ENCODE measurements at regions not wholly inside any gene's neighbourhood (a gene's known extent, or its start where the extent isn't known, plus 50 kb on each side); places are given as distances from the start of the nearest gene placed in this dataset.

DNA sequence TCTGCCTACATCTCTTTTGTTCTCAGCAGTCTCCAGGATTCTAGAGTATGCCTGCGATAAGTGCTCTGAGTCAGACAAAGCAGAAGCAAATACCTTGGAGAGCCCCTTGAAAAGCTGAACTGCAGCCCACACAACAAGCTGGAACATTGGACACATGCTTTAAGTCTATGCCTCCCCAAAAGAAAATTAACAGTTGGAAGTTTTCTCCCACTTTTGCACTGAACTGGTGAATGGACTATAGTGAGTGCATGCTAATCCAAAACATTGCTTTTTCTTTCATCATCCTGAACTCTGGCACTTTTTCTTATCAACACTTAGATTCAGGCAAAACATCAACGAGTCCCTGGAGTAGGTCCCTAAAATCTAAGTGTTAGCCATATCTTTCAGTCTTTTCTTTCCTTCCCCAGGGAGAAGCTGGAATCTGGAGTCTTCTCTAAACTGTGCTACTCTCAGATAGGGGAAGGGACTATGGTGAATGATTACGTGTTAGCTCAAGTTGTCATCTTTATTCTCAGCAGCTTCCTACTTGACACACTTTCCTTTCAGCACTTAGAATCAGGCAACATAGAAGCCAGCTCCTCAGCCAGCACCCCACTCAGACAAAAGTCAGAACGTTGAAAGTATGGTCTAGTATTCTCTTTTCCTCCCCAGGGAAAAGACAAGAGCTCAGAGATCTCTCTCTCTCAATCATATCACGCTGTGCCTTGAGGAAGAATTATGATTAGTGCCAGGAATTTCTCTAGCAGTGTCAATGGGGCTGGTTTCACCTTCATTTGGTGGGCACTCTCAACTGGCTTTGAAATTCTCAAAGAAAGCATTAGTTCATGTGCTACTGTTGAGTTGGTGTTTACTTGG is 811.0 kb upstream of the GJE1 start:
- TF ChIP-seq, protein P1, sequence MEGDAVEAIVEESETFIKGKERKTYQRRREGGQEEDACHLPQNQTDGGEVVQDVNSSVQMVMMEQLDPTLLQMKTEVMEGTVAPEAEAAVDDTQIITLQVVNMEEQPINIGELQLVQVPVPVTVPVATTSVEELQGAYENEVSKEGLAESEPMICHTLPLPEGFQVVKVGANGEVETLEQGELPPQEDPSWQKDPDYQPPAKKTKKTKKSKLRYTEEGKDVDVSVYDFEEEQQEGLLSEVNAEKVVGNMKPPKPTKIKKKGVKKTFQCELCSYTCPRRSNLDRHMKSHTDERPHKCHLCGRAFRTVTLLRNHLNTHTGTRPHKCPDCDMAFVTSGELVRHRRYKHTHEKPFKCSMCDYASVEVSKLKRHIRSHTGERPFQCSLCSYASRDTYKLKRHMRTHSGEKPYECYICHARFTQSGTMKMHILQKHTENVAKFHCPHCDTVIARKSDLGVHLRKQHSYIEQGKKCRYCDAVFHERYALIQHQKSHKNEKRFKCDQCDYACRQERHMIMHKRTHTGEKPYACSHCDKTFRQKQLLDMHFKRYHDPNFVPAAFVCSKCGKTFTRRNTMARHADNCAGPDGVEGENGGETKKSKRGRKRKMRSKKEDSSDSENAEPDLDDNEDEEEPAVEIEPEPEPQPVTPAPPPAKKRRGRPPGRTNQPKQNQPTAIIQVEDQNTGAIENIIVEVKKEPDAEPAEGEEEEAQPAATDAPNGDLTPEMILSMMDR (conservative IDR thresholded peaks at IDR 0.05), result no peak
- no peak for TF ChIP-seq EZH2 (IDR thresholded peaks at IDR 0.05; ENCODE audit: low read depth)

Measured in PC-9 (cell line).